ENCODE measurements at regions not wholly inside any gene's neighbourhood (a gene's known extent, or its start where the extent isn't known, plus 50 kb on each side); places are given as distances from the start of the nearest gene placed in this dataset.
"Not testable (repeated sequence)": the region's sequence is repeated elsewhere in the genome, so short reads cannot be mapped to it uniquely, and the experiment has no call there.

DNA sequence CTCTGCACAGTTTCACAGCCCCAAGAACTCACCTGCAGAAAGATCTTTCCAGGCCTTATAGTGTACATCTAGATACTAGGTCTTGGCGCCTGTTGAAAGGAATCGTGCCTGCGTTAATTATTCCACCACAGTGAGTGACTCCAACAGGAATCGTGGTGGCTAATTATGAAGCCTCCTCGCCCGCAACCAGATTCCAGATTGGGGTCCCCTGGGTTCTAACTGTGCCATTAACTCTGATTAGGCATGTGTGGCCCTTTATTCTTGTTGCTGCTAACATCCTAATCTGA lies 295.3 kb upstream of the MAF start:
- H3K27ac Mint-ChIP-seq: no peak overlapping the region
- DNase-seq (ENCODE audit: low spot score): no peak
- H3K4me3 Mint-ChIP-seq: no peak overlapping the region
- H3K9me3 Mint-ChIP-seq: peaks cover 3% of the 10 kb centered on the region
- H3K36me3 Mint-ChIP-seq (ENCODE audit: low read depth): no peaks in the 10 kb centered on the region
- peaks cover 2% of the 10 kb centered on the region for H3K27me3 Mint-ChIP-seq (ENCODE audit: insufficient read depth)
- intact Hi-C loops (cut with micrococcal nuclease): no loop called here
- peaks cover 5% of the 10 kb centered on the region for H3K4me1 Mint-ChIP-seq (ENCODE audit: low read depth)

DNA sequence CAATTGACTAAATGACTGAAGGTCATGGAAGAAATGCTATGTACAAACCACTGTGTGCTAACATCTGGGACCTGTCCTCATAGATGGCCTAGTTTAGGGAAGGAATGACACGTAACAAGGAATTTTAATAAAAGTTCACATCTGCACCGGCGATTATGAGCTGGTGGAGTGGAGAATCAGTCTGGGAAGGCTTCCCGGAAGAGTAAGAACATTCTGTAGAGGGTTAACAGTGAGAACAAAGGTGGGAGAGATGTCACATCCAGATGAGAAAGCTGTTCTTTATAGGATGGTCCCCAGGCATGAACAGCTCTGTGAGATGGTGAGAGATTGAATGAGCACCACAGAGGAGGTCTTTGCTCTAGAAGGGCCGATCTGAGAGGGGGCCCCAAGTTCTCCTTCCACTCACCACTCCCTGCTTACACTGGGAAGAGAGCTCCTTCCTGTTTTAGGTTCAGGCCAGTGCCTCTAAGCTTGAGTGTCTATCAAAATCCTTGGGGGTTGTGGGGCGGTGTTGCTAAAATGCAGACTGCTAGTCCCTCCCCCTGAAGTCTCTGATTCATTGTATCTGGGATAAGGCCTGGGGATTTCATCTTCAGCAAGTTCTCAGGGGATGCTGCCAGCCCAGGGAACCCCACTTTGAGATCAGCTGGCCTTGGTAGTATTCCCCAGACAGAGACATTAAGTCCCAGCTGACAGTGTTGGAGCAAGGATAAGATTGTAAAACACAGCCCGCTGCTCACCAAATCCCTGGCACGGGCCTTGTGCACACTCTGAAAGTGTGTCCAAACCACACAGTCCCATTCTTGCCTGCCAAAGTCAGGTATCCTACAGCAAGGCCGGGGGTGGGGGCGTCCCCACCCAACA lies 294.7 kb upstream of the MAF start:
- Mint-ChIP-seq H3K27ac (no peak overlapping the region), H3K4me3 (no peak overlapping the region), H3K36me3 (ENCODE audit: low read depth) (no peaks in the 10 kb centered on the region), H3K27me3 (ENCODE audit: insufficient read depth) (peaks cover 2% of the 10 kb centered on the region), H3K4me1 (ENCODE audit: low read depth) (peaks cover 5% of the 10 kb centered on the region), H3K9me3 (peaks cover 3% of the 10 kb centered on the region)
- no peak for DNase-seq (ENCODE audit: low spot score)
- intact Hi-C loops (cut with micrococcal nuclease): no loop called here

DNA sequence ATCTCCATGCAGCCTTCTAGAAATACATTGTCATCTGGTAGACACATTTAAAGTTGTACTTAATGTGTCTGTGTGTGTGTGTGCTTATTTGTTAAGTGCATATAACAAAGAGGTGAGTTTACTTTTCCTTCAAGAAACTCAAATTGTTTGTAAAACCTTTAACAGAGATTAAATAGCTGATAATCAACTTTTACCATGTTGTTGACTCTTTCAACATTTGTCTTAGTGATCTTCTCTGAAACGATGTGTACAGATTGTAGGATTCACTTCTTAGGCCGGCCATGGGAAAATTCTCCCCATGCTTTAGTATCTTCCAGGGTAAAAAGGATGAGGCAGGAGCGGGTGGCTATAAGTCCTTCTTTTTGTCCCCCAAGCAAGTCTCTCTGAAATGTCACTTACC lies 292.9 kb upstream of the MAF start:
- intact Hi-C loops (cut with micrococcal nuclease): no loop called here
- no peaks in the 10 kb centered on the region for H3K36me3 Mint-ChIP-seq (ENCODE audit: low read depth)
- H3K4me1 Mint-ChIP-seq (ENCODE audit: low read depth): peaks cover 5% of the 10 kb centered on the region
- H3K27ac Mint-ChIP-seq: no peak overlapping the region
- peaks cover 2% of the 10 kb centered on the region for H3K27me3 Mint-ChIP-seq (ENCODE audit: insufficient read depth)
- no peak for DNase-seq (ENCODE audit: low spot score)
- H3K9me3 Mint-ChIP-seq: peaks cover 3% of the 10 kb centered on the region
- H3K4me3 Mint-ChIP-seq: no peak overlapping the region

DNA sequence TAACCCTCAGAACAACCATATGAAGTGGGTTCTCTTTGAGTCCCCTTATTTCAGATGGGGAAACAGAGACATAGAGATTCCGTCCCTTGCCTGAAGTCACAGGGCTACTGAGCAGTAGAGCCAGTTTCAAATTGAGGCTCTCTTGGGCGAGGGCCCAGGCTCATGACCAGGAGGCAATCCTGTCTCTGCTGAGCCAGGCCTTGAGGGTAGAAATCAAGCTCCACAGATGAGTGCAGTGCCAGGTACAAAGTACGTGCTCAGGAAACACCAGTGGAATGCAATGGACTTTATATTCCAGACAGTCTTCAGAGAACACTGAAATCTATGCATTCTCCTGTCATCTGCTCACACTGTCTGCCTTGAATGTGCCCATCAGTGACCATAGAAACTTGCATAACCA lies 291.7 kb upstream of the MAF start:
- no peak overlapping the region for H3K27ac Mint-ChIP-seq
- H3K4me1 Mint-ChIP-seq (ENCODE audit: low read depth): no peaks in the 10 kb centered on the region
- no peaks in the 10 kb centered on the region for H3K36me3 Mint-ChIP-seq (ENCODE audit: low read depth)
- intact Hi-C loops (cut with micrococcal nuclease): no loop called here
- peaks cover 2% of the 10 kb centered on the region for H3K27me3 Mint-ChIP-seq (ENCODE audit: insufficient read depth)
- peaks cover 8% of the 10 kb centered on the region for H3K9me3 Mint-ChIP-seq
- no peak for DNase-seq (ENCODE audit: low spot score)
- no peak overlapping the region for H3K4me3 Mint-ChIP-seq

DNA sequence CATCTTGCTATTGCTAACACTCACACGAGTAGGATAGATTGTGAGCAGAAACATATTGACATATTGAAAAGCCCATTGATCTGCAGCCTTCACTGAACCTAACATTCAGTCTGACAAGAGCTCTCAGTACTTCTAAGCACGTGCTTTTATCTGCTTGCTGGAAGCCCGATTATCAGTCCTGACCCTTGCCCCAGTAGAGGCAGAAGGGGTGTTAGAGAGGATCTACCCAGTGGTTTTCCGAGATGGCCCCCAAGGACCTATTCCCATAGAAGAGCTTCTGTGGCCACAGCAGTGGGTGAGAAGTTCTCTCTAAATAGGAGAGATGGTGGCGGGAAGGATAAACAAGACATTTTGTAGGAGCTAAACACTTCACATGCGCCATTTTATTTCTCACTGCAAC lies 290.9 kb upstream of the MAF start:
- Mint-ChIP-seq H3K4me1 (ENCODE audit: low read depth) (no peaks in the 10 kb centered on the region), H3K27me3 (ENCODE audit: insufficient read depth) (peaks cover 3% of the 10 kb centered on the region), H3K9me3 (peaks cover 10% of the 10 kb centered on the region), H3K27ac (no peak overlapping the region), H3K4me3 (no peak overlapping the region), H3K36me3 (ENCODE audit: low read depth) (no peaks in the 10 kb centered on the region)
- intact Hi-C loops (cut with micrococcal nuclease): no loop called here
- no peak for DNase-seq (ENCODE audit: low spot score)

DNA sequence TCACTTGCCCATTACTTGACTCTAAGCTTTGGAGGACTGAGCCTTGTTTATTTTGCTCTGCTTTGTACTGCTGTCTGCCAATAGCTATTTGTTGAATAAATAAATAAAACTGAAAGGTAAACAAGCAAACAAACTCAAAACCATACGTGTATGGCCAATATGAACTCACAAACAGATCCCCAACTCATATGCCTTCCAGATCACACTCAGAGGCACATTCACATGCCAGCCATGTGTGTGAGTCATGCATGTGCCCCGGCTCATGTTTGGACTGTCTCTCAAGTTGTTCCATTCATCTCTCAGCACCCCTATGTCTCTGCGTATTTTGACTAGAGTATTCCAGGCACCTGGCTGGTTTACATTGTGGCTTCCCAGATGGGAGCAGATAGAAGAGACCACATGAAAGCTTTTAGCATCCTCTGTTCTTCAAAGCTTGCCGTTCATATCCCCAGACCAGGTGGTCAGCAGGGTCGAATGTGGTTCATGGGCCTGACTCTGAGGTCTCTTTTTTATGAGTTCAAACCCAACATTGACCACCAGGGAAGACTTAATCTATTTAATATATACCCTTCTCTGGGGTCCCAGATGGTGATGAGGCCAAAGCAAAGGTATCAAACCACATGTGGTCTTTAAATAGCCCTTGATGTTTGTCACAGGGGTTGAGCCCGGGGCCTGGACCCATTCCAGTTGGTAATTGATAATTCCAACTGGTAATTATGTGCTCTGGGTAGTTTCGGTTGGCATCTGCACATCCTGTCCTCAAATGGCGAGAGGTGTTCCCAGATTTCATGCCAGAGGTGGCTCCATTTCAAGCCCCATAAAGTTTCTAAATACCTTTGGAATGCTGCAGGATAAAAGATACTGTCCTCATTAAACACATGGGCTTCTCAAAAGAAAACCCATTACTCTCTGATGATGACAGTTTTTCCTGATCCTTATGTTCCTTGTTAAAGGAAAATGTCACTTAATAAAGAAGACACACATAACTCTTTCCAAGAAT lies 287.3 kb upstream of the MAF start:
- H3K27me3 Mint-ChIP-seq (ENCODE audit: insufficient read depth): peaks cover 3% of the 10 kb centered on the region
- intact Hi-C loops (cut with micrococcal nuclease): no loop called here
- no peak overlapping the region for H3K4me3 Mint-ChIP-seq
- no peak overlapping the region for H3K27ac Mint-ChIP-seq
- H3K36me3 Mint-ChIP-seq (ENCODE audit: low read depth): no peaks in the 10 kb centered on the region
- DNase-seq (ENCODE audit: low spot score): no peak
- peaks cover 10% of the 10 kb centered on the region for H3K9me3 Mint-ChIP-seq
- no peaks in the 10 kb centered on the region for H3K4me1 Mint-ChIP-seq (ENCODE audit: low read depth)

DNA sequence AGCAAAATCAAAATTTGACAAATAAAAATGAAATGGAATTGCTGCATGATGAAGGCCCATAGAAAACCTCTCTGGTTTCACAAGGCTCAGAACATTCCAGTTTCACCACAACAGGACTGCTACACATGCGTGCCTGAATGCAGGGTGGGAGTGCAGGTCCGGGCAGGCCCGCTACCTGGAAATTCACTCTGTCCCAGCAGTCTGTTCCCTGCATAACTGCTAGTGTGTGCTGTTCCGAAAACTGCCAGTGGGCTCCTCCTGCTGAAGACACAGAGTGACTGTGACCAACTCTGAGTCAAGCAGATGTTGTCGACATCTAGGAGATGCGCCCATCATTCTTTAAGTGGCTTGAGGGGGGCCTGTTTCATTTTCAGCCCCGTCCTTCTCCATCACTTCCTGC lies 284.8 kb upstream of the MAF start:
- H3K27ac Mint-ChIP-seq: no peak overlapping the region
- H3K27me3 Mint-ChIP-seq (ENCODE audit: insufficient read depth): peaks cover 6% of the 10 kb centered on the region
- intact Hi-C loops (cut with micrococcal nuclease): no loop called here
- H3K4me3 Mint-ChIP-seq: no peak overlapping the region
- no peak for DNase-seq (ENCODE audit: low spot score)
- peaks cover 7% of the 10 kb centered on the region for H3K9me3 Mint-ChIP-seq
- no peaks in the 10 kb centered on the region for H3K4me1 Mint-ChIP-seq (ENCODE audit: low read depth)
- no peaks in the 10 kb centered on the region for H3K36me3 Mint-ChIP-seq (ENCODE audit: low read depth)

DNA sequence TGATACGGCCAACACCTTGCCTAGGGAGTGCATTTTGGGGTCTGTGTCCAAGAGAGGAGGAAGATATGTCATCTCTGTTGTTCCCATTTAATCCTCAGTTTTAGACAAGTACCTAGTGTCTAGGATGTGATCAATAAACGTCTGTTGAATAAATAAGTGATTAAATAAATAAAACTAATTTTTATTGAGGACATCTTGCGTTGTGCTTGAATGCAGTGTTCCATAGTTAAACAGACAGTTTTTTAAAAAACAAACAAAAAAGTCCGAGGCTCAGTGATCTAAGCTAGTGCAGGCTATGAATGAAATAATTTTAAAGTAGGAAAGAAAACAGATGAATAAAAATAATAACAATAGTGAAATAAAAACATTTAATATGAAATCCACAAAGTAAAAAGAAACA lies 283.0 kb upstream of the MAF start:
- H3K27ac Mint-ChIP-seq: no peak overlapping the region
- peaks cover 6% of the 10 kb centered on the region for H3K27me3 Mint-ChIP-seq (ENCODE audit: insufficient read depth)
- no peak overlapping the region for H3K4me3 Mint-ChIP-seq
- no peaks in the 10 kb centered on the region for H3K4me1 Mint-ChIP-seq (ENCODE audit: low read depth)
- no peaks in the 10 kb centered on the region for H3K36me3 Mint-ChIP-seq (ENCODE audit: low read depth)
- H3K9me3 Mint-ChIP-seq: peaks cover 7% of the 10 kb centered on the region
- intact Hi-C loops (cut with micrococcal nuclease): no loop called here
- DNase-seq (ENCODE audit: low spot score): no peak

DNA sequence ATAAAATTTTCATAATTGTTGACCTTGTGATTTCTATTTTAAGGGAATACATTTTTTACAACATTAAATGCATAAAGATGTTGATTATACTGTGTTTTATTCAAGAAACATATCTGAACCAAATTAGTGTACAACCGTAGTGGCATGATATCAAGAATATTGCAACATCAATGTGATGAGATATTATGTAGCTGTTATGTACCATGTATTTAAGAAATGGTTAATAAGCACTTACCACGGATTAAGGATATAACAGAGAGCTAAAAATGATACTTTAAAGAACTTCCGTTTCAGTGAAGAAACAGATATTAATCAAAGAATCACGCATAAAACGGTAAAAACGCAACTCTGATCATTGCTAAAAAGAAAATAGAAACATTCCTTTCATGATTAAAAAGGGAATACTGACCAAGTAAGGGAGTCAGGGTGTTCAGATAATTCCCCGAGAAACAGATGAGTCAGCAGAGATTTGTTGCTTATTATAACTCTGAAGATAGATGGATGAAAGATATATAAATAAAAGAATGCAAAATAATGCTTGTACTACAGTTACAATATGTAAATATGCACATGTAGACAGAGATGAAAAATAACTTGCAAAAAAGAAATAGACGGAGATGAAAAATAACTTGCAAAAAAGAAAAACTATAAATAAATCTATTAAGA lies 281.9 kb upstream of the MAF start:
- Mint-ChIP-seq H3K27me3 (ENCODE audit: insufficient read depth) (peaks cover 6% of the 10 kb centered on the region), H3K36me3 (ENCODE audit: low read depth) (no peaks in the 10 kb centered on the region), H3K4me1 (ENCODE audit: low read depth) (no peaks in the 10 kb centered on the region), H3K27ac (no peak overlapping the region), H3K9me3 (peaks cover 4% of the 10 kb centered on the region), H3K4me3 (no peak overlapping the region)
- intact Hi-C loops (cut with micrococcal nuclease): no loop called here
- DNase-seq (ENCODE audit: low spot score): no peak

DNA sequence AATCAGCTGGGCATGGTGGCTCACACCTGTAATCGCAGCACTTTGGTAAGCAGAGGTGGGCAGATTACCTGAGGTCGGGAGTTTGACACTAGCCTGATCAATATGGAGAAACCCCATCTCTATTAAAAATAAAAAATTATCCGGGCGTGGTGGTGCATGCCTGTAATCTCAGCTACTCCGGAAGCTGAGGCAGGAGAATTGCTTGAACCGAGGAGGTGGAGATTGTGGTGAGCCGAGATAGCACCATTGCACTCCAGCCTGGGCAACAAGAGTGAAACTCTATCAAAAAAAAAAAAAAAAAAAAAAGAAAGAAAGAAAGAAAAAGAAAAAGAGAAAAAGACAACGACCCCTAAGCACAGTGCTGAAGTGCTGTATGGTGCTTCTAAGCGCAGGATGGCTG lies 280.6 kb upstream of the MAF start:
- H3K4me1 Mint-ChIP-seq (ENCODE audit: low read depth); H3K27ac Mint-ChIP-seq; H3K4me3 Mint-ChIP-seq; H3K27me3 Mint-ChIP-seq (ENCODE audit: insufficient read depth); H3K36me3 Mint-ChIP-seq (ENCODE audit: low read depth); H3K9me3 Mint-ChIP-seq; intact Hi-C loops (cut with micrococcal nuclease); DNase-seq (ENCODE audit: low spot score): not testable (repeated sequence)

DNA sequence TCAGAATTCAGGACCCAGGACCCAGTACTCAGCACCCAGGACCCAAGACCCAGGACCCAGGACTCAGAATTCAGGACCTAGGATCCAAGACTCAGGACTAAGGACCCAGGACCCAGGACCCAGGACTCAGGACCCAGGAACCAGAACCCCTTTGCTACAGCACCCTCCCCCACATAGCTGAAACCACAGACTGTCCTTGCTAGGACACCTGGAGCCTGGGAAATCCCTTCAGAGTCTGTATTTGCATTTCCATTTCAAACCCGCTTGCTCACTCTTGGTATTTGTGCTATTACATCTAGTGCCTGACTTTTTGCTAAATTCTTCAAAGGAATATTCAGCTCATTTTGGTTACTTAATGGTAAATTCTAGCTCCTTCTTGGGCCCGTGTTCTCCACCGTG lies 275.8 kb upstream of the MAF start:
- Mint-ChIP-seq H3K4me3 (no peak overlapping the region), H3K27ac (no peak overlapping the region), H3K27me3 (ENCODE audit: insufficient read depth) (no peaks in the 10 kb centered on the region), H3K9me3 (no peaks in the 10 kb centered on the region), H3K36me3 (ENCODE audit: low read depth) (no peaks in the 10 kb centered on the region), H3K4me1 (ENCODE audit: low read depth) (no peaks in the 10 kb centered on the region)
- DNase-seq (ENCODE audit: low spot score): no peak
- intact Hi-C loops (cut with micrococcal nuclease): no loop called here

DNA sequence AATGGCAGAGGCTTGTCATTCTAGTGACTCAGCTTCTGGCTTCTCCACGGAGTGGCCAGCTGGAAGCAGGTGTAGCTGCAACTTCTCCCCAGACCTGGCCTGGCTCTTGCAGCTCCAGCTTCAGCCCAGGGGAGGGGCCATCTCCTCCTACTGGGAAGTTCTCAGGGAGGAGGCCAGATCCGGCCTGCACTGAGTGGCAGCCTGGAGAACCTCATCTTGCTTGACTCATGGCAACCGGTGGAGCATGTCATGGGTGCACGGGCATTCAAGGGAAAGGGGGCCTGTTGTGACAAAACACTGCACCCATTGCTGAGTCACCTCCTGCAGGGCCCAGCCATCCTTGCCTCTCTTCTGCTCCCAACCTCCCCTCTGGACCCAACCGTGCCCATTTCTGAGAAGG lies 273.9 kb upstream of the MAF start:
- Mint-ChIP-seq H3K36me3 (ENCODE audit: low read depth) (no peaks in the 10 kb centered on the region), H3K27me3 (ENCODE audit: insufficient read depth) (no peaks in the 10 kb centered on the region), H3K4me3 (no peak overlapping the region), H3K9me3 (no peaks in the 10 kb centered on the region), H3K4me1 (ENCODE audit: low read depth) (no peaks in the 10 kb centered on the region), H3K27ac (no peak overlapping the region)
- no peak for DNase-seq (ENCODE audit: low spot score)
- intact Hi-C loops (cut with micrococcal nuclease): no loop called here

DNA sequence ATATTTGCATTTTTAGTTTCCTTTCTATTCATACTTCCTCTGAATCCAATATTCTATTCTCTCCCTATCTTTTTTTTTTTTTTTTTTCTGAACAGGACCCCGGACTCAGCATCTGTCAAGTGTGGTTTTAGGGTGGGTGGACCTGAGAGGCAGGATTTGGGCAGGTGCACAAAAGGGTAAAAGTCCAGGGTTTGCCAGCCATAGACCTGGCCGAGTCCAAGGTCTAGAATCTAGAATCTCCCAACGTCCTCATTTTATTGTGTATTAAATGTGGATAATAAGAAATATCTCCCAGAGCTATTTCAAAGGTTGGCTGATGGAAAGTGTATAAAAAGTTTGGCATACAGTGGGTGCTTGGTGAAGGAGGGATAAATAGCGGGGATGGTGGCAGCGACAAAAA lies 273.3 kb upstream of the MAF start:
- Mint-ChIP-seq H3K27ac (no peak overlapping the region), H3K36me3 (ENCODE audit: low read depth) (no peaks in the 10 kb centered on the region), H3K27me3 (ENCODE audit: insufficient read depth) (no peaks in the 10 kb centered on the region), H3K4me3 (no peak overlapping the region), H3K4me1 (ENCODE audit: low read depth) (no peaks in the 10 kb centered on the region), H3K9me3 (no peaks in the 10 kb centered on the region)
- intact Hi-C loops (cut with micrococcal nuclease): no loop called here
- no peak for DNase-seq (ENCODE audit: low spot score)
